A549 (cell line): ENCODE measurements at regions not wholly inside any gene's neighbourhood (a gene's known extent, or its start where the extent isn't known, plus 50 kb on each side); places are given as distances from the start of the nearest gene placed in this dataset.

ENCODE experiments used
- POLR2A ChIP-seq: IDR thresholded peaks from 2 replicates; pipeline ENCODE4 v1.6.1; 2012; ENCODE audit warnings: mild to moderate bottlenecking, low read length
- TF ChIP-seq, protein P1 (sequence below): fragments of >200 bp; sonication (Bioruptor Twin); formaldehyde crosslinking; IDR thresholded peaks from 3 replicates; pipeline ENCODE4 v1.5.1; 2016

DNA sequence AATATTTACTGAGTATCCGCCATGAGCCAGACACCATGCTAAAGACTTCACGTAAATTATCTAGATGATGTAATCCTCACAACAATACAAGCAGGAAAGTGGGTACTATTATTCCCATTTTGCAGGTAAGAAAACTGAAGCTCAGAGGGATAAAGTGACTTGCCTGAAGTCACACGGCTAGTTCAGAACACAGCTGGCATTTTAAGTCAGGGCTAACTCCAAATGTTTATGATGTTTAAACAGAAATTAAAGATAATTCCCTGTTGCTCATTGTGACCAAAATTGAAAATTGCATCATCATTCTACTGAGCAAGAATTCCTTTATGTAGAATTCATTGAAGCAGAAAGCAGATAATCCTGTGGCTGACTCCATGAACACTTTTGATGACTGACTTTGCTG, 71.3 kb upstream of the STXBP5 start:
- no peak for TF ChIP-seq POLR2A
- TF ChIP-seq, protein P1, sequence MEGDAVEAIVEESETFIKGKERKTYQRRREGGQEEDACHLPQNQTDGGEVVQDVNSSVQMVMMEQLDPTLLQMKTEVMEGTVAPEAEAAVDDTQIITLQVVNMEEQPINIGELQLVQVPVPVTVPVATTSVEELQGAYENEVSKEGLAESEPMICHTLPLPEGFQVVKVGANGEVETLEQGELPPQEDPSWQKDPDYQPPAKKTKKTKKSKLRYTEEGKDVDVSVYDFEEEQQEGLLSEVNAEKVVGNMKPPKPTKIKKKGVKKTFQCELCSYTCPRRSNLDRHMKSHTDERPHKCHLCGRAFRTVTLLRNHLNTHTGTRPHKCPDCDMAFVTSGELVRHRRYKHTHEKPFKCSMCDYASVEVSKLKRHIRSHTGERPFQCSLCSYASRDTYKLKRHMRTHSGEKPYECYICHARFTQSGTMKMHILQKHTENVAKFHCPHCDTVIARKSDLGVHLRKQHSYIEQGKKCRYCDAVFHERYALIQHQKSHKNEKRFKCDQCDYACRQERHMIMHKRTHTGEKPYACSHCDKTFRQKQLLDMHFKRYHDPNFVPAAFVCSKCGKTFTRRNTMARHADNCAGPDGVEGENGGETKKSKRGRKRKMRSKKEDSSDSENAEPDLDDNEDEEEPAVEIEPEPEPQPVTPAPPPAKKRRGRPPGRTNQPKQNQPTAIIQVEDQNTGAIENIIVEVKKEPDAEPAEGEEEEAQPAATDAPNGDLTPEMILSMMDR = no peak
